GM21786 (cell line): ENCODE measurements at regions not wholly inside any gene's neighbourhood (a gene's known extent, or its start where the extent isn't known, plus 50 kb on each side); places are given as distances from the start of the nearest gene placed in this dataset.

Experiments used
- ATAC-seq: cut with Tn5 transposase; IDR thresholded peaks from one replicate; pipeline ENCODE4 v1.9.1; 2021; ENCODE audit not compliant: unreplicated experiment

DNA sequence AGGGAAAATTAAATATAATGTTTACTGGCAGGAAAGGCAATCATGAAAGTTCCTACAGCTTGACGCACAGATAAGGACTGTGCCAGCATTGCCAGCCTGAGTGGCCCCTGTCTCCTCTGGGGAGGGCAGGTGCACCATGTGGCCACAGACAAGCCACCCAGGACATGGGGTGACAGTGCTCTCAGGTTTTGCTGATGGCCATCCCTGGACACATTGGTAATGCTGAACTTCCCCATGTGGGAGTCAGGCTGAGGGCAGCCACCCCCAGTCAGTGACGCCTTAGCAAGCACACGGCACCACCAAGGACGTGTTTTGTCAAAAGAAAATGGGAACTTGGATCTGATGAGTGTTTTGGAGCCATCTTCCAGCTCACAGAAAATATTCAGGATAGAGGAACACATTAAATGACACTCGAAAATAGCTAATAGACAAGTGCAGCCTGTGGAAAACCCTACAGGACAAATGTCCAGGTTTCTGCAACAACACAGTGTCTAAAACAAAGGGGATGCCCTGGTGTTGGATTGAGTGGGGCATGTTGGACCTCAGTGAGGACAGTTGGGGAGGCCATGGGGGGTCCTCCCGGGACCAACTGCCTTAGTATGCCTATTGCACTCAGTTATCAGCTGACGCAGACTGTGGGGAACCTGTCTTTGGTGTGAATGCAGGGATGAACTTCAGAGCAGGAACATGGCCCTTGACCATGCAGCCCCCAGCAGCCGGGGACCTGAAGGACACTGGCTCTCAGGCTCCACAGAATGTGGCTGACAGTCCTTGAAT, 1450.5 kb downstream of the BRD1 start:
- no peak for ATAC-seq

DNA sequence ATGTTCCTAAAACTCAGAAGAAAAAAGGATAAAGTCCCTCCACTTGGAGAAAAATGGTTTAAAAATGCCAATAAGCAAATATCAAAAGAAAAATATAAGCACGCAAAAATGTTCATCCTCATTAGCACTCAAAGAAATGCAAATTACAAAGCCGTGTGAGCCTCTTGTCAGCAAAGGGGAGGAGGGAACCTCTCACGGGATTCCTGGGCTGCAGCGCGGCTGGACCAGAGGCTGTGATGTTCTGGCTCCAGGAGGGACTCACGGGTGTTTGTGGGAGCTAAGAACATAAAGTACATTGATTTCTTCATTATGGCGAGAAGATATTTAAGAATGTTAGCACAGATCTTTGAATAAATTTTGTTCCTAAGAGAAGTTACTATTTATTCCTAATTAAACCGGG, 1451.2 kb downstream of the BRD1 start:
- no peak for ATAC-seq

DNA sequence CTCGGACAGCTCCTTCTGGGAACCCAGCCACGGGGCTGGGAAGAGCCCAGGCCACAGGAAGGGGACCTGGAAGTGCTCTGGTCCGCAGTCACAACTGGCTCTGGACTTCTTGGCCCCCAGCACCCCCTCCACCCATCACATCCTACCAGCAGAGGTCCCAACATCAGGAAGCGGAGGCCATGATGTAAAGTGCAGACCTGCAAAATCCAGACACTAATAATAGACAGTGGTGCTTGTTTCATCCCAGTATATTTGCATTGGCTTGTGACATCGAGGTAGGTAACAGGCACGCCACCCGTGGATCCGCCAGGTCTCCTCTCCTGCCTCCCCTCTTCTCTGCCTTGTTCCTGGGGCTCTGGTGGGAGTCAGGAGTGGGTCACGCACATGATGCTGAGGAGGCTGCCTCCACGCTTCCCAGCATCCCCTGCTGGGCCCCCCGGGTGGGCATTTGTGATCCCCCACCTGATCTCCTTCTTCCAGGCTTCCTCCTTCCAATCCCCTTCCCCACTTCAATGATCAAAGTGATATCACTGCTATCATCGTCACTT, 1454.0 kb downstream of the BRD1 start:
- no peak for ATAC-seq

DNA sequence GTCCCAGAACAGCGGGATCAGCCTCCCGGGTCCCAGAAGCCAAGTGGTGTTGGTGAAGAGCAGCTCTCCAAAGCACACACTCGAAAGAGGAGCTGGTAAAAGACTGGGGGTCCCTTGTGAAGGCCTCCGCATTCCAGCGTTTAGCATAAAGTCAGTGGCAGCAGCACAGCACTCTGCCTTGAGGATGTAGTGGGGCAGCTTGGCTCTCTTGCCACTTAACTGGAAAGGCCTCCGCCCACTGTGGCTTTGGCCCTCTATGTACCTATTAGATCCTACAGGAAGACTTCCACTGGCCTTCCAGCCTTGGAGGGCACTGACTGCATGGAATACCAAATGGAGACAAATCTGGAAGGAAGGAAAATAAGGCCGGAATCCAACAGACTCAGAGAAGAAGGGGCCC, 1455.3 kb downstream of the BRD1 start:
- no peak for ATAC-seq

DNA sequence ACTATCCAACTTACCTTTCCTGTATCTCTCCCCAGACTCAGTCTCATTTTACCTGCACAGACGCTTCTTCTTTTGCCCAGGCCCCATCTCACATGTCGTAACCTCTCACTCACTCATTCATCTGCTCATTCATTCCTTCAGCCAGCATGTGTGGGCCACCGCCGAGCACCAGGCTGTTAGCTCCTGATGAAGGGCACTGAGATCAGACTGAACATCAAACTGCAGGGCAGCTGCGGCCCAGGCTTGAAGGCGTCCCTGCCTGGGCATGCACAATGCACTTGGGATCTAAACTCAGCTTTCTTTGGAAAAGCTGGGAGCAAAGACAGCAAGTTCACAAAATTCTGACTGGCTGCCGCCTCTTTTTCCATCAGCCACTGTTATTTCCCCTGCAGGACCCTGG, 1456.3 kb downstream of the BRD1 start:
- no peak for ATAC-seq

DNA sequence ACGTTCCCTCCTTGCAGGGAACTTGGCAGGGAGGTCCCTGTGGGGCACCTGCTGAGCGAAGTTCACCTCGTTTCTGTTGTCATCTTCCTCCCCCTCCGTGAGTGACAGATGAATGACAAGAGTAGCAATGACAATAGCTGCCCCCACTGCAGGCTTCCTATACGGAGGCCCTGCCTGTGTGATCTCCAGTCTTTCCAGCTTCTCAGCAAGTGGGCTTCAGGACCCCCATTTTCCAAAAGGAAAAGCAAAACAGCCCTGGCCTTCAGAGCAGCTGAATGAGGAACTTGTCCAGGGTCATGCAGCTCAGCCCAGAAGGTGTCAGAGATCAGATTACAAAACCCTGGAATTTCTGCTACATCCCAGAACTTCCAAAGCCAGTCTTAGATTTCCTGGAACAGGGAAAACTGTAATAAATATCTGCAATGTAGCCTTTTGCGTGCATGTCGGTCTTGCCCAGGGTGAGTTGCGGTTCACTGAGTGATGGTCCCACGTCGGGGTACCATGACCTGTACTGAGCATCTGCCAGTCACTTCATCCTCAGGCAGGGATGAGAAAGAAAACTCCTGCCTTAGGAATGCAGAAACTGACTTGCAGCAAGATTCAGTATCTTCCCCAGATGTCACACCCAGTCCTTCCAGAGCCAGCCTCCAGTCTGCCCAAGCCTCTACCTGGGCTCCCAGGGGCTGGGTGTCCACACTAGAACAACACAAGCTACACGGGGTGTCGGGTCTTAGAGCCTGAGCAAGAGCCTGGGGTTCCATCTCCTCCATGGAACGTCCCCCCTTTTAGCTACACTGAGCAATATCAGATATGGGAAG, 1457.0 kb downstream of the BRD1 start:
- ATAC-seq, result no peak

DNA sequence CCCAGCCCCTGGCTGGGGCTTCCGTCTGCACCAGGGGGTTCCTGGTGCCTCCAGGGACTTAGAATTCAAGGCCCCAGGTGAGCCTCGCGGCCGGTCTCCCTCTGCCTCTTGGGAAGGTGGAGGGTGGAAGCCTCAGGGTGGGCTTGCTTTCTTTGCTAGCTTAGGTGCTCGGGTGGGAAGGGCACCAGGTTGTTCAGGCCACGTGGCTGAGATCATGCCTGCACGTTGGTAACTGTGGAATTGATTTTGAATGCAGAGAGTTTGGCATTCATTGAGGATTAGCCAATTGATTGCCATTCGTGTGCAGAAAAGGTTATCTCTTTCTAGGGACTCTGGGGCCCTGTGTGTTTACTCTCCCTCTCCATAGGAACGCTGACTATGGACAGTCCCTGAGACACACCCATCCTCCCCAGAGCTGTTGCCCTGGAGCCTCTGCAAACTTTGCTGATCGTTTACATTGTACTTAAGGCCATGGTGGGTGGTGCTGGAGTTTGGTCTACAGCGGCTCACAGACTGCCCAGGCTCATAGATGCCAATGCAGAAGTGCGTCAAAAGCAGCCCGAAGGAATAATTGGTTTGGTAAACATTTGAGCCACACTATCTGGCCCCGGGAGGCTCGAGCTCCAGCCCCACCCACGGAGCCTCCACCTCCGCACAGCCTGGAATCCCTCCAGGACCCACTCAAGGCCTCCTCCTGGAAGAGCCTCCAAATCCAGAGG, 1457.7 kb downstream of the BRD1 start:
- ATAC-seq, result no peak

DNA sequence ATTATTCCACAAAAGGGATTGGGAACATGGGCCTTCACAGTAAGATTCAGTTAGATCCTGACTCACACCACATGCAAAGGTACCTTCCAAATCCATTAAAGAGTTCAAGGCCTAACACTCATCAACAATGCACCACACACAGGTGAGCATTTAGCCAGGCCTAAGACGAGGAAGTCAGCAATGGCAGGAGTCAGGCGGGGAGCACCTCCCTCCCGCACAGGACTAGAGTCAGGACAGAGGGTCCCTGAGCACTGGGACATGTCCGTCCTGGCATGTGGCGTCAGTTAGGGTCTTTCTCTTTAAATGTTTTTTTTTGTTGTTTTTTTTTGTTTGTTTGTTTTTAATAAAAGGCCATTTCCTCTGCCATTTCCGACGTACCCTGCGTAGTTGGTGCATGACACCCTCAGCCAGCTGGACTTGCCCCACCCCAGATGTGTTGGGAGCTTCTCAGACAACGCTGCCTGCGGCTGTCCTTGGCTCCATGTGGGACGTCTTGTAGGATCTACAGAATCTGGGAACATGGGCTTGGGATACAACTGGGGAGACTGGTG, 1458.6 kb downstream of the BRD1 start:
- no peak for ATAC-seq

DNA sequence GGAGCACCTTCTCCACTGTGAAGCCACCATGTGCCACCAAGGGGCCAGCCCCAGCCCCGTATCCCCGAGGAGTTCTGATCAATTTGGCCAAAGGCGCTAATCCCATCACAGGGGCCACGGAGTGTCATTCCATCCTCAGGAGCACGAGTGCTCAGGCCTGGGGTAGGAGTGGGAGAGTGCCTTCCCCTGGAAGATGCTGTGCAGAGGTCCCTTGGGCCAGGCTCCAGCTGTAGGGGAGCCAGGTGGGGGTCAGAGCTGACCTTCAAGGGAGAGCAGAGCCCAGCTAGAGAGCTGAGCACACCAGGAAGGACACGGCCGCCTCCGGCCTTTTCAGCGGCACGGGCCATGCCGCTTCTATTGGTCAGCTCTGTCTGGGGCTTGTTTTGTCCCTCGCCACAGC, 1459.9 kb downstream of the BRD1 start:
- no peak for ATAC-seq

DNA sequence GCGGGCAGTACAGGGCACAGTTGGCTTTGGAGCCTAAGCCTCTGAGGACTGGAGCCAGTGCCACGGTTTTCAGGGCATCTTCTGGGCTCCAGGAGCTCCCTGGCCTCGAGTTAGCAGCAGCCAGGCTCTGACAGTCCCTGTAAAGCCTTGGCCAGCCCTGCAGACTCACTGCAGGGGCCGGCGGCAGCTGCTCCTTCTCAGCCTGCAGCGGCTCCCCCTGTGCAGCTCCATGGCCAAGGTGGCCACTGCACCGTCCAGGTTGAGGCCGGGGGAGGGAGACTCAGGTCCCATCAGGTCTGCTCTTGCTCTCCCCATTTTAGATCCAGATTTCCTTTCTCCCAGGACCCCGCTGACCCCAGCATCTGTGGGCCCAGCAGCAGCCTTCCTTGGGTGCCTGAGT, 1461.1 kb downstream of the BRD1 start:
- ATAC-seq, result no peak

DNA sequence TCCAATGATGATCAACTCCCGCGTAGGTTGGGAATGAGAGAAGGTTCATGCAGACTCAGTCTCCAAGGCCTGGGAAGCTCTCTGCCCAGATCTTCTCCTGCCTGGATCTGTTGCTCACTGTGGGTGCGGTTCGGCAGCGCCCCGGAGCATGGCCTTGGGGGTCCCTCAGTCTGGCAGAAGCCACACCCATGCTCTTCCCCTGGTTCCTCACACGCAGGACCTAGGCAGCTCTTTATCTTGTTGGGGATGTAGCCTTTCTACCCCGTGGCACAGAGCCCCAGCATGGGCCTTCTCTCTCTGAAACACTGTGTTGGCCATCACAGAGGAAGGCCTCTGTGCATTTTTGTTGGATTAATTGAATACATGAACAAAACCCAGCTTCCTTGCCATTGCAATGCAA, 1461.6 kb downstream of the BRD1 start:
- no peak for ATAC-seq

DNA sequence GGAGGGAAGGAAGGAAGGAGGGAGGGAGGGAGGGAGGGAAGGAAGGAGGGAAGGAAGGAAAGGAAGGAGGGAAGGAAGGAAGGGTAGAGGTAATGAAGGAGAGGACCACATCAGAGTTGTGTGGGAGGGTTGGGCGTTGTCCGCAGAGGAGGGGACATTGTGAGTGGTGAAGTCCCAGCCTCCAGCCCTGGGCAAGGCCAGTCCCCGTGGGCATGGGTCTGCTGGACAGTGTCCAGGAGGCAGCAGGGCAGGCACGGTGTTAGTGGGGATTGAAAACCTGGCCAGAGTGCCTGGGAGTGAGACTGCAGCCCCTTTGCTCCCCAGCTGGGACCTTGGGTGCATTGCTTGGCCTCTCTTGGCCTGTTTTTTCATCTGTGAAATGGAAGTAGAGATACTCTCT, 1462.3 kb downstream of the BRD1 start:
- ATAC-seq, result no peak

DNA sequence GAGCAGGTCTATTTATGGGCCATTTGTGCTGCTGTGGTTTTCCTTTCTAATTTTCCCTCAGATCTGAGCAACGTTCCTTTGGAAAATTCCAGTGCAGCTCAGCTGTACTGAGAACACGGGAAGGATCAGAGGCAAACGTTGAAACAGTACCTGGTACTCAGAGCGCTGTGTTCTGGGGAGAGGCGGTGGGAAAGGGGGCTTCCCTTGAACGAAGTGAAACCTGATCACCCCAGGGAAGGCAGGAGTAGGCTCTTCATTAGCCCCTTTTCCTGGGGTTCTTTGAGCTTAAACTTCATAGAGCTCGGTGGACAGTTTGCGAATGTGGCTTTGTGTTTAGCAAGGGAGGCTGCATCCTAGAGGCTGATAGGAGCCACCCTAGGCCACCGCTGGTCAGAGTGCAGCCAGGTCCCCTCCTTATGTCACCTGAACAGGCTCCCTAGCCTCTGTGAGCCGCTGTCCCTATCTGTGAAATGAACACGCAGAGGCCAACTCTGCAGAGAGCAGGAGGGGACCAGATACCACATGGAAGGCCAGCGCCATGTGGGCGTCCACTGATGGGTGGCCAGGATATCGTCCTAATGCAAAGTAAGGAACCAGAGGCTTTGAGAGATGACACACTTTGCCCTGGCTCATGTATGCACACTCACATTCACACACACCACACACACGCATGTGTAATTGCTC, 1464.8 kb downstream of the BRD1 start:
- ATAC-seq, result no peak

DNA sequence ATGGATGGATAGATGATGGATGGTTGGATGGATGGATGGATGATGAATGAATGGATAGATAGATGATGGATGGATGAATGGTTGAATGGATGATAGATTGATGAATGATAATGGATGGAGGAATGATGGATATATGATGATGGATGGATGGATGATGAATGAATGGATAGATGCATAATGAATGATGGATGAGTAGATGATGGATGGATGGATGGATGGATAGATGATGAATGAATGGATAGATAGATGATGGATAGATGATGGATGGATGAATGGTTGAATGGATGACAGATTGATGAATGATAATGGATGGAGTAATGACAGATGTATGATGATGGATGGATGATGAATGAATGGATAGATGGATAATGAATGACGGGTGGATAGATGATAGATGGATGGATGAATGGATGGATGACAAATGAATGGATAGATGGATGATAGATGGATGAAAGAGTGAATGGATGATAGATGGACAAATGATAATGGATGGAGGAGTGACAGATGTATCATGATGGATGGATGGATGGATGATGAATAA, 1466.5 kb downstream of the BRD1 start:
- ATAC-seq, result no peak

DNA sequence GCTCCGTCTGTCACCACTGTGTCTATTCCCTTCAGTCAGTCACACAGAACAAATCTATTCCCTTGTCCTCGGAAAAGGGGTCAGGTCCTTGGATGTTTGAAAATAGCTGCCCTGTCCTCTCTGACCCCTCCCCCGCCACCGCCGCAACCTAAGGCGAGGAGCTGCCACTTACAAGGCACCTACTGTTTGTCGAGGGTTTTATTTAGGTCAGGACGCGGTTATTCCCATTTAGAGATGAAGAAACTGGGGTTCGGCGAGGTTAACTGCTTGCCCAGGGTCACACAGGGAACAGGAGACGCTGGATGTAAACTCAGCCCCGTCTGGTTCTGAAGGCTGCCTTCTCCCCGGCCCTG, 1468.1 kb downstream of the BRD1 start:
- no peak for ATAC-seq

DNA sequence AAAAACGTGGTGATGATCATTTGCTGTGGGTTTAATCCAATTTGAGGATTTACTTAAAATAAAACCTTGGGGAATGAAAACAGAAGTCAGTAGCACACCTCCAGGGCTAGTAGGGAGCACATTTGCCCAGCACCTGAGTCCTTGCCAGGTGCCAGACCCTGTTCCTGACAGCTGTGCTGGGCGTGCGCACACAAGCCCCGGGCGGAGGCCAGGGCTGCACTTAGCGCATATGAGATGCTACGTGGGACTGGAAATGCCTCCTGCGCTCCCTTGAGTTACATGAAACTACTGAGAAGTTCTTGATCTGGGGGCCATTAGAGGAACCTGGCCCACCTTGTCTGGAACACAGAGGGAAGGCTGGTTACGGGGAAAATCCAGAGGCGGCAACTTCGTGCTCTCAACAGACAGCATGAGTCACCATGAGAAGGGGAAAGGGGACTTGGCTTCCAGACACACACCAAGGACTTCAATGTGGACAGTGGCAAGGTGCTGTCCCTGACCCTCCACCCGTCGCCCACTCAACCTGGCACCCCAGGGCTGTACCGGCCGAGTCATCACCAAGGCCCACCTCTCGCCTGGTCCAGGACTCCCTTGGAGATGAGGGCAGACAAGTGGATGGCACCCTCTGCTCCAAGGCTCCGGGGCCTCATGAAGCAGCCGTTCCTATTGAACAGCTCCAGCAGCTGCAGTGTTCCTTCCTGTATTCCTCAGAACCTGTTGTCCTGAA, 1468.6 kb downstream of the BRD1 start:
- no peak for ATAC-seq

DNA sequence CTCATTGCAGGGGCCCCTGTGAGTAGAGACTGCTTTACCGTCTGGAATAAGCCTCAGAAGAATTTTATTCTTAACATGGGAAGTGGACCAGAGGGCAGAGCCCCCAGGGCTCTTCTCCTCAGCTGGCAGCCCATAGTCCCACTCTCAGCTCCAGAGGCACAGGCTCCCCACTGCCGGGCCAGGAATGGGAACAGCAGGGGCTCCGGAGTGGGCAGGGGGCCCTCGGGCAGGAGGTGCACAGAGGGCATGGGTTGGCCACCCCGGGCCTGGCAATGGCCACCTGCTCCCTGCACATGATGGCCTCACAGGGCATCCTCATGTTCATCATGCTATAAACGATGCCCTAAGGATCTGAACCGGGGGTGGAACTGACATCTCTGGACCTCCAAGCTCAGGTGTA, 1469.7 kb downstream of the BRD1 start:
- no peak for ATAC-seq

DNA sequence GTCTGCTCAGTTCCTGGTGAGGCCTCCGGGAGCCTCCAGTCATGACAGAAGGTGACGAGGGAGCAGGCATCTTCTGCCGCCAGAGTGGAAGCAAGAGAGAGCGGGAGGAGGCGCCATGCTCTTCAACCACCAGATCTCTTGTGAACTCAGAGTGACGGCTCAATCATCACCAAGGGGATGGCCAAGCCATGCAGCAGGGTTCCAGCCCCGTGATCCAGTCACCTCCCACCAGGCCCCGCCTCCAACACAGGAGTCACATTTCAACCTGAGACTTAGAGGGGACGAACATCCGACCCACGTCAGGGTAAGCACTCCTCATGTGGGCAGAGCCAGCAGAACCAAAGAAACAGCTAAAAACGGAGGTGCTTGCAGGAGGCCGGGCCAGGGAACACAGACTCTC, 1470.5 kb downstream of the BRD1 start:
- no peak for ATAC-seq

DNA sequence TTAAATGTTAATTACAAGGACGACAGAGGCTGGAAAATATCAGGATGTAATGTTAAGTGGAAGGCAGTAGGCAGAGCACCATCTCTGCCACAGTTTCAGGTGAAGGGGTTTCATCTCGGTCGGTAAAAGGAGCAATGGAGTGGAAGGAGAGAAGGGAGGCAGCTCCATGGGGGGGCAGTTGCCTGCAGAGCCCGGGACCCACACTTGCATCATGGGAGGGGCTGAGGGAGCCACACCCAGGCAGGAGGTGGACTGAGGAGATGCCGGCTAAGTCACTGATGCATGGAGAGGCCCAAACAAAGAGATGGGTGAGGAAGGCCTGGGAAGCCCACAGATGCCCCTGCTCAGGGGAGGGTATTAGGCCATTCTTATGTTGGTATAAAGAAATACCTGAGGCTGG, 1470.9 kb downstream of the BRD1 start:
- no peak for ATAC-seq

DNA sequence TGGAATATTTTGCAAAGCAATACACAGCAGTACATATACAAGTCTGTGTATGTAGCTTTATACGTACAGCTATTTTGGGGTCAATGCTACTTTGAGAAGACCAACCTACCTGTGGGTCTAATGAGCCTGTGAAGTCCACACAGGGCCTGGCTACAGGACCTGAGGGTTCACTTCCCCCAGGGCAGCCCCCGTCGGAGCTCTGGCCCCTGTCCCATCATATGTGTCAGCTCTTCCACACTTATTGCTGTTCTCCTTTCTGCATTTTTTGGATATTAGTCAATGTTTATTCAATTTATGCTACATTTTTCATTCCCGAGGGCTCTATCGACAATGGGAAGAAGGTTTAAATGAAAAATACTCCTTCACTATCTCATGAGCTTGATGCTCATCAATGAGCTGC, 1473.6 kb downstream of the BRD1 start:
- no peak for ATAC-seq
